WERI-Rb-1 (cell line): ENCODE measurements at regions not wholly inside any gene's neighbourhood (a gene's known extent, or its start where the extent isn't known, plus 50 kb on each side); places are given as distances from the start of the nearest gene placed in this dataset.

ENCODE experiments used
- DNase-seq: peaks from one replicate; pipeline ENCODE4 v3.0.0-alpha.2; 2020
- H3K27ac ChIP-seq: fragments of 250-450 bp; sonication (Bioruptor Pico); 2 replicates; pipeline ENCODE4 v1.5.1; 2020; ENCODE audit warnings: mild to moderate bottlenecking, moderate library complexity
- H3K27me3 ChIP-seq: fragments of 250-450 bp; sonication (Bioruptor Pico); 2 replicates; pipeline ENCODE4 v1.5.1; 2021; ENCODE audit warnings: mild to moderate bottlenecking, low read depth, moderate library complexity; ENCODE audit not compliant: insufficient read depth, severe bottlenecking
- H3K36me3 ChIP-seq: fragments of 250-450 bp; sonication (Bioruptor Pico); 2 replicates; pipeline ENCODE4 v1.5.1; 2020; ENCODE audit warnings: mild to moderate bottlenecking, moderate library complexity
- H3K4me3 ChIP-seq: 2 replicates; pipeline ENCODE4 v1.5.1; 2011; ENCODE audit warnings: low read depth, mild to moderate bottlenecking, control low read depth, low read length
- H3K9me3 ChIP-seq: fragments of 250-450 bp; sonication (Bioruptor Pico); 2 replicates; pipeline ENCODE4 v1.5.1; 2021; ENCODE audit warnings: mild to moderate bottlenecking, moderate library complexity; ENCODE audit not compliant: severe bottlenecking
- TF ChIP-seq, protein P1 (sequence below): IDR thresholded peaks from 2 replicates; pipeline ENCODE4 v1.5.1; 2011; ENCODE audit warnings: low read depth, mild to moderate bottlenecking, control low read depth, inconsistent platforms, low read length

DNA sequence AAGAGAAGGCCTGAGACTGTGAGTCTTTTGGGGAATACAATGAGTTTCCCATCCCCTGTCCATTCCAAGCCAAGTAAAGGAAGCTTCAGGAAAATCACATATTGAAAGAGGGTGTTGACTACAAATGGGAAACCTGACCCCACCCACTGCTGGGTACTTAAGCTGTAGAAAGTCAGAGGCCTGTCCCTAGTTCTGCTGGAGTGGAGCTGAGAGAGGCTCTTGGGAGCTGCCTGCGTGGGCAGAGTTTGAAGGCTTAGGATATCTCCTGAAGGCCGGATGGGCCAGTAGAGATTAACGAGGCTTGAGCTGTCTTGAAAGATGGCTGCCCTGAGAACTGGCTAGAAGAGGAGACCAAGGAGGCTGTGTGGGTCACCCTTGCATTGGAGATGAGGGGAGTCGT is 176.2 kb upstream of the NECTIN1 start:
- TF ChIP-seq, protein P1, sequence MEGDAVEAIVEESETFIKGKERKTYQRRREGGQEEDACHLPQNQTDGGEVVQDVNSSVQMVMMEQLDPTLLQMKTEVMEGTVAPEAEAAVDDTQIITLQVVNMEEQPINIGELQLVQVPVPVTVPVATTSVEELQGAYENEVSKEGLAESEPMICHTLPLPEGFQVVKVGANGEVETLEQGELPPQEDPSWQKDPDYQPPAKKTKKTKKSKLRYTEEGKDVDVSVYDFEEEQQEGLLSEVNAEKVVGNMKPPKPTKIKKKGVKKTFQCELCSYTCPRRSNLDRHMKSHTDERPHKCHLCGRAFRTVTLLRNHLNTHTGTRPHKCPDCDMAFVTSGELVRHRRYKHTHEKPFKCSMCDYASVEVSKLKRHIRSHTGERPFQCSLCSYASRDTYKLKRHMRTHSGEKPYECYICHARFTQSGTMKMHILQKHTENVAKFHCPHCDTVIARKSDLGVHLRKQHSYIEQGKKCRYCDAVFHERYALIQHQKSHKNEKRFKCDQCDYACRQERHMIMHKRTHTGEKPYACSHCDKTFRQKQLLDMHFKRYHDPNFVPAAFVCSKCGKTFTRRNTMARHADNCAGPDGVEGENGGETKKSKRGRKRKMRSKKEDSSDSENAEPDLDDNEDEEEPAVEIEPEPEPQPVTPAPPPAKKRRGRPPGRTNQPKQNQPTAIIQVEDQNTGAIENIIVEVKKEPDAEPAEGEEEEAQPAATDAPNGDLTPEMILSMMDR, result no peak
- Histone ChIP-seq H3K36me3 (no peaks in the 10 kb centered on the region), H3K27me3 (no peaks in the 10 kb centered on the region), H3K4me3 (no peak overlapping the region), H3K27ac (peak overlapping the region; percentile 85), H3K9me3 (no peaks in the 10 kb centered on the region)
- DNase-seq, result peak; percentile 61

DNA sequence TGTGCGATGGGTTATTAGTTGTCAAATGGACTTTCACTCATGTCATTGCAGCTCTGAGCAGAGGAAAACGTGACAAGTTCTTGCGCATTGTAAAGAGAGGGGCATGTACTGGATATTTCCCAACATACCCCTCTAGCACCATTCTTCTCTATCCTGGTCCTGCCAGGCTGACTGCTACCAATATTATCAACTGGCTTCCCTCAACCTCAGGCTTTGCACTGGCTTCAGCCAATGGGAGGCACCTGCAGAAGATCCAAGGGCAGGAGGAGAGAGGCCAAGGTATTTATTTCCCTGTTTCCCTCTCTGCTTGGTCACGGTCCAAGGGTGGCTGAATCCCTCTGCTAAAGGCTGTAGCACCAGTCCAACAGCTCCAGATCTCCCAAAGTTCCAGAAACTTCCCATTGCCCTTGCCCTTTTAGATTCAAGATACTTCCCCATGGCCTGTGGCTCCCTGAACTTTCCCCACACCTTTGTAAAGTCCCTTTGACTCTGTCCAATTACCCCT is 175.6 kb upstream of the NECTIN1 start:
- no peak for DNase-seq
- H3K9me3 ChIP-seq, result no peaks in the 10 kb centered on the region
- H3K36me3 ChIP-seq, result no peaks in the 10 kb centered on the region
- H3K27me3 ChIP-seq, result no peaks in the 10 kb centered on the region
- H3K27ac ChIP-seq, result no peak overlapping the region
- H3K4me3 ChIP-seq, result no peak overlapping the region
- TF ChIP-seq, protein P1, result no peak

DNA sequence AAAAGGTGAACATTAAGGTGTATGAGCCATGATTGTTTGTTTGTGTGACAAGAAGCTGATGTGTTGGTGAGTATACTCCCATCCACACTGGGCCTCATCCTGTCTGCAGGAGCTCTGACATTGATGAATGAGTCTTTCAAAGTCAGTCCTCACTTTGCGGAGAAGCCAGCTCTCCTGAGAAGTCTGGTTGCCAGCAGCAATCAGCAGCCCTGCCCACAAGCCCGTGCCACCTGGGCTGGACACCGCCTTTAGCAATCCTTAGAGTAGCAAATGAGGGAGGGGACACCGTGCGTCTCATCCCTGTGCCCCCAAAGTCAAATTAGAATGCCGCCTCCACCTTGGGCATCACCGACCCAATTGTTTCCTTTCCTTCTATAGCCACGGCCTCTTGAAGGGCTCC is 174.8 kb upstream of the NECTIN1 start:
- peak overlapping the region; percentile 65; the same call in 1 of the 2 replicates for H3K27ac ChIP-seq
- H3K27me3 ChIP-seq, result no peaks in the 10 kb centered on the region
- TF ChIP-seq, protein P1, result no peak
- DNase-seq, result no peak
- H3K36me3 ChIP-seq, result no peaks in the 10 kb centered on the region
- H3K9me3 ChIP-seq, result no peaks in the 10 kb centered on the region
- H3K4me3 ChIP-seq, result no peak overlapping the region

DNA sequence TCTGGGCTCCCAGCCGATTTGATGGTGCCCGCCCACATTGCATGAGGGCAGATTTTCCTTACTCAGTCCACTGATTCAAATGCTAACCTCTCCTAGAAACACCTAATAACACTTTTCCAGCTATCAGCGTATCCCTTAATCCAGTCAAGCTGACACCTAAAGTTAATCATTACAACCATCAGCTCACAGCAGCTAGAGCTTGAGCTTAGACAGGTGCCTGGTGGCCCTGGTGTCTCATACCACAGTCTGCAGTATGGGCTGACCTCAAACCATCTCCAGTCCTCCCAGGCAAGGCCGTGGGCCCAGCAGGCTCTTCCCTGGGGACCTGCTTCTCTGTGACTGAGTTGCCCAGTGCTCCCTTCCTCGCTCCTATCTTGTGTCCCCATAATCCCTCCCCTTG is 174.4 kb upstream of the NECTIN1 start:
- TF ChIP-seq, protein P1, result no peak
- Histone ChIP-seq H3K36me3 (no peaks in the 10 kb centered on the region), H3K4me3 (no peak overlapping the region), H3K27ac (peak overlapping the region; percentile 65), H3K9me3 (no peaks in the 10 kb centered on the region), H3K27me3 (no peaks in the 10 kb centered on the region)
- peak; percentile 65 for DNase-seq

DNA sequence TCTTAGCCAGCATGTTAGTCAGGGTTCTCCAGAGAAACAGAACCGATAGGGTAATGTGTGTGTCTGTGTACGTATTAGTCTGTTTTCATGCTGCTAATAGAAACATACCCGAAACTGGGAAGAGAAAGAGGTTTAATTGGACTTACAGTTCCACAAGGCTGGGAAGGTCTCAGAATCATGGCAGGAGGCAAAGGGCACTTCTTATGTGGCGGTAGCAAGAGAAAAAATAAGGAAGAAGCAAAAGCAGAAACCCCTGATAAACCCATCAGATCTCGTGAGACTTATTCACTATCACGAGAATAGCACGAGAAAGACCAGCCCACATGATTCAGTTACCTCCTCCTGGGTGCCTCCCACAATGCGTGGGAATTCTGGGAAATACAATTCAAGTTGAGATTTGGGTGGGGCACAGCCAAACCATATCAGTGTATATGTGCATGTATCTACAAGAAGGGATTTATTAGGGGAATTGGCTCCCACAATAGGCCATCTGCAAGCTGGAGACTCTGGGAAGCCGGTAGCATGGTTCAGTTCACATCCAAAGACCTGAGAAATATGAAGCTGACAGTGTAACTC is 173.7 kb upstream of the NECTIN1 start:
- H3K27me3 ChIP-seq, result no peaks in the 10 kb centered on the region

More for the DNA sequence above, 173.7 kb upstream of the NECTIN1 start:
- no peak for DNase-seq
- Histone ChIP-seq H3K9me3 (no peaks in the 10 kb centered on the region), H3K4me3 (no peak overlapping the region), H3K27ac (peak overlapping the region; percentile 65), H3K36me3 (no peaks in the 10 kb centered on the region)
- TF ChIP-seq, protein P1, result no peak
